ENCODE measurements at regions not wholly inside any gene's neighbourhood (a gene's known extent, or its start where the extent isn't known, plus 50 kb on each side); places are given as distances from the start of the nearest gene placed in this dataset.

GRCh38 chr2:64716569-64716968 is 62.9 kb upstream of the SERTAD2 start:
- no peak for TF ChIP-seq CTCF (IDR thresholded peaks at IDR 0.05)
- no peak for TF ChIP-seq POLR2A (IDR thresholded peaks at IDR 0.05)

All from right lobe of liver (tissue), 4 donors.